Fibroblast of pulmonary artery (primary cell): ENCODE measurements at regions not wholly inside any gene's neighbourhood (a gene's known extent, or its start where the extent isn't known, plus 50 kb on each side); places are given as distances from the start of the nearest gene placed in this dataset.

Experiments used
- DNase-seq: peaks from one replicate; pipeline ENCODE4 v3.0.0-alpha.2; 2010; ENCODE audit warnings: low read depth
- H3K4me3 ChIP-seq: replicated peaks from 2 replicates; pipeline ENCODE4 v1.5.1; 2011; ENCODE audit warnings: low read depth, mild to moderate bottlenecking, control low read depth, low read length, moderate library complexity
- TF ChIP-seq, protein P1 (sequence below): IDR thresholded peaks from 2 replicates; pipeline ENCODE4 v1.5.1; 2011; ENCODE audit warnings: mild to moderate bottlenecking, control low read depth, low read length, inconsistent platforms; ENCODE audit errors: missing control alignments

DNA sequence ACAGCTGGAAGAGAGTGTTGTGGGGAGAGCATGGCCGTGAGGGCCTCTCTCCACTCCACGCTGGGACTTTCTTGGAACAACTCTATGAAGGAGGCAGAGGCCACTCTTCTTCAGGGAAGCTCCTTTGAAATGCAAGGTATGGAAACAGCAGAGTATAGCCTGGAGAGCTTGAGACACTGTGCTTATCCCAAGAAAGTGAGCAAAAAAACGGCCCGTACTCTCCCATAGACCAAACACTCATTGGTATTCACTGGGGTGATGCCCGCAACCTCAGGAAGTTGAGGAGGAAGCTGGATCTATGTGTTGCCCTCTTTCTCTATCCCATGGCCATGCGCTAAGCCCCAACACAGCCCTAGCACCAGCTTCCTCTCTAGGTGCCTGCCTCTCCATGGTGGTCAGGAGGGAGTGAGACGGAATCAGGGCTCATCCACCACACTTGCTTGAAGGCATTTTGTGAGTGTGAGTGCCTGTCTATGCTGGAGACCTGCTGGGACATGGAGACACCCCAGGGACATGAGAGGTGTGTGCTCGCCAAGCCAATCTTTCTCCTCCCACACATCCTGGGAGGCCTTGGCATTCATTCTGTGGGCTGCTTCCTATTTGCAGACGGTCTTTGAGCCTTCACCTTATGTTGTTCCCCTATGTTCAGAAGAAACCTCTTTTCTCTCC is 616.6 kb downstream of the IRX1 start:
- TF ChIP-seq, protein P1, sequence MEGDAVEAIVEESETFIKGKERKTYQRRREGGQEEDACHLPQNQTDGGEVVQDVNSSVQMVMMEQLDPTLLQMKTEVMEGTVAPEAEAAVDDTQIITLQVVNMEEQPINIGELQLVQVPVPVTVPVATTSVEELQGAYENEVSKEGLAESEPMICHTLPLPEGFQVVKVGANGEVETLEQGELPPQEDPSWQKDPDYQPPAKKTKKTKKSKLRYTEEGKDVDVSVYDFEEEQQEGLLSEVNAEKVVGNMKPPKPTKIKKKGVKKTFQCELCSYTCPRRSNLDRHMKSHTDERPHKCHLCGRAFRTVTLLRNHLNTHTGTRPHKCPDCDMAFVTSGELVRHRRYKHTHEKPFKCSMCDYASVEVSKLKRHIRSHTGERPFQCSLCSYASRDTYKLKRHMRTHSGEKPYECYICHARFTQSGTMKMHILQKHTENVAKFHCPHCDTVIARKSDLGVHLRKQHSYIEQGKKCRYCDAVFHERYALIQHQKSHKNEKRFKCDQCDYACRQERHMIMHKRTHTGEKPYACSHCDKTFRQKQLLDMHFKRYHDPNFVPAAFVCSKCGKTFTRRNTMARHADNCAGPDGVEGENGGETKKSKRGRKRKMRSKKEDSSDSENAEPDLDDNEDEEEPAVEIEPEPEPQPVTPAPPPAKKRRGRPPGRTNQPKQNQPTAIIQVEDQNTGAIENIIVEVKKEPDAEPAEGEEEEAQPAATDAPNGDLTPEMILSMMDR = no peak
- no peak overlapping the region for H3K4me3 ChIP-seq
- DNase-seq = no peak

DNA sequence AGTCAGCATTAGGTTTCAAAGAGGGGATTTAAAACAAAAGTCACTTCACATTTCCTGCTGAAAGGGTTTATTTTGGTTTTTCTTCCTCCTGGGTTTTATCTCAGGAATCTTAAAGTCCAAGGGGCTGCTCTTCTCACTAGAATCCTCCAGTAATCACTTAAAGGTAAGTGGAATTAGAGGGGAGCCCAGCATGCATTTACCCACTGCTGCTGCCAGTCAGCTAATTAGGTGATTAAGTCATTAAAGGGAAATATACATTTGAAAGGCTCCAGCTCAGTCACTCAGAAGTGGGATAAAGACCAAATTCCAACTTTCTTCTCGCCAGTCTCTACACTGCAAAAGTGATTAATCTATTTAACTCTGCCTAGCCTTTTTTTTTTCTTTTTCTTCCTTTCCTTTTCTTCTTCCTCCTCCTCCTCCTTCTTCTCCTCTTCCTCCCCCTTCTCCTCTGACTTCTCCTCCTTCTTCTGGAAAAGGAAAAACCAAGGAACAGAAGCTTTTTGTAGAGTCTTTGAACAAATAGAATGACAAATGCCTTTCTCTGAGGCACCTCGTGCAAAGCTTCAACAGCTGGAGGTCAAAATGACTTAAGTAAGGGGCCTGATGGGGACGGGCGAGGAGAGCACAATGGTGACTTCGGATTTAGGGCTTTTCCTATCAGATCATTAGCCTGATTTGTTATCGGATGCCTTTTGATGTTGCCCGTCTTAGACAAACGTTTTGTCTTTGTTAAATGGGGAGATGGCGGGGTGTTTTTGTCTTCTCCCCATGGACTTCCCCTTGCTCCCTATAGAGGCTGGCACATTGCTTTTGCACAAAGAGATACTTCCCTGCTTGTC is 617.6 kb downstream of the IRX1 start:
- TF ChIP-seq, protein P1 = no peak
- no peak overlapping the region for H3K4me3 ChIP-seq
- DNase-seq = no peak

DNA sequence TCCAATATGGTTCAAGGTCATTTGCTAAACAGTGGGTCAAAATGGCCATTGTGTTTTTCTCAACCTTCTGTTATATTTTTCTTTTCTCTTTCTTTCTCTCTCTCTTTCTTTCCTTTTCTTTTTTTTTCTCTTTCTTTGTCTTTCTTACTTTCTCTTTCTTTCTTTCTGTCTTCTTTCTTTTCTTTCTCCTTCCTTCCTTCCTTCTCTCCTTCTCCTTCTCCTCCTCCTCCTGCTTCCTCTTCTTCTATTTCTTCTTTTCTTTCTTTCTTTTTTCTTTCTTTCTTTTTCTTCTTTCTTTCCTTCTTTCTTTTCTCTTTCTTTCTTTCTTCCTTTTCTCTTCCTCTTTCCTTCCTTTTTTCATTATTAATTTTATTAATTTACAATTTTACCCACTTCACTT is 619.5 kb downstream of the IRX1 start:
- DNase-seq = no peak
- H3K4me3 ChIP-seq = no peak overlapping the region
- TF ChIP-seq, protein P1 = no peak

DNA sequence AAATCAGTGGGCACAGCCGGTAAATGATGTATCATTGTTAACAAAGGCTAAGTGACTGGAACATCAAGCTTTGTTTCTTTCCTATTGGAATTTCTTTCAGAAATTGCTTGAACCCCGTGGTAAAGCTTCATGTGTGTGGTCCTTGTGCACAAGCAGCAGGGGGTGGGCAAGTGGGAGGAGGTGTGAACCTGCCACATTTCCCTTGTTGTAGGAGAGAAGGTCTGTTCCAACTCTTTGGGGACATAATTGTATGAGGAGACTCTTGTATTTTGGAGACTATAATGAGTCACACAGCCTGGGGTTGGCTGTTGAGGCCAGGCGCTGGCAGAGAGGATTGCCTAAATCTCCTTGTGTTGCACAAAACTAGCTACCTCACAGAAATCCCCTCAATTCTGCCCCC is 620.5 kb downstream of the IRX1 start:
- no peak overlapping the region for H3K4me3 ChIP-seq
- no peak for DNase-seq
- TF ChIP-seq, protein P1 = no peak

DNA sequence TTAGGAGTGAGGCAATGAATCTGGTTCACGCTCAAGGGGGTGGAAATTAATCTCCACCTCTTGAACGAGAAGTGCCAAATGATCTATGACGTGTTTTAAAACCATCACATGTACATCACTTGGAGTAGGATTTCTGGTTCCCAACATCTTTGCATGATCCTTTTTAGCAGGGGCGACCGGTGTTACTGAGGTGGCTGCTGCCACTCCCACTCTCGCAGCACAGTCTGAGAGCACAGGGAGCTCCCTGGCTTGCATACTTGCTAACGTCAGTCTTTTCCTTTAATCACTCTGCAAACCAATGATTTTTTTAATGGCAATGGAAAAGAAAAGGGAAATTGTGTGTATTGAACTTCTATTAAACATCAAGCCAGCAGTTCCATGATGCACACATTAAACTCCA is 624.4 kb downstream of the IRX1 start:
- TF ChIP-seq, protein P1 = no peak
- DNase-seq = no peak
- H3K4me3 ChIP-seq = no peak overlapping the region

DNA sequence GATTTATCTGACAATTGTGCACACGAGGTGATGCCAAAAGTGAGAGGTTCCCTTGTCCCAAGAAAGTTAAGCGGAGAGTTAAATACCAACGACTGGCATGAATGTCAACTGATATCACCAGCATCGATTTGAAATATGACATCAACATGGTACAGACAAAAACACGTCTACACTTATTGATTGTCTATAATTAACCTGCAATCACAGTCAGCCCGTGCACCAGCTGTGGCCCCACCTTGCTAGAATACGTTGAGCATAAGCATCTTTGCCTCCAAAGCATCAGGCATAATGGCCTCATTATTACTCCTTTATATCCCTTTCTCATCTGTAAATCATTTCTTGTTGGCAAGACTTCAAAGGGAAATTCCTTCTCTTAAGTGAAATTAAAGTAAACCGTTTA is 625.4 kb downstream of the IRX1 start:
- no peak overlapping the region for H3K4me3 ChIP-seq
- no peak for DNase-seq
- TF ChIP-seq, protein P1 = no peak
